Mammary epithelial cell (primary cell): ENCODE measurements at regions not wholly inside any gene's neighbourhood (a gene's known extent, or its start where the extent isn't known, plus 50 kb on each side); places are given as distances from the start of the nearest gene placed in this dataset.

Experiments
- CTCF ChIP-seq, 2 donors: IDR thresholded peaks in 1 of 2; conservative IDR thresholded peaks in 1 of 2; 2 replicates each; pipeline ENCODE4 v1.5.1; 2011 to 2012; ENCODE audit warnings: inconsistent platforms in 2 of 2, low read length in 2 of 2, mild to moderate bottlenecking in 2 of 2, control low read depth in 1 of 2, low read depth in 1 of 2; ENCODE audit not compliant: insufficient read depth in 1 of 2; ENCODE audit errors: extremely low read depth in 1 of 2
- EZH2 ChIP-seq: IDR thresholded peaks from 2 replicates; pipeline ENCODE4 v1.6.1; 2012; ENCODE audit warnings: low read length, inconsistent platforms, borderline replicate concordance

- TF ChIP-seq CTCF (conservative IDR thresholded peaks at IDR 0.05 in 1 of 2, IDR thresholded peaks at IDR 0.05 in 1 of 2; ENCODE audit: extremely low read depth in 1 of 2, insufficient read depth in 1 of 2, low read depth in 1 of 2, low read length in 2 of 2), result no peak
- no peak for TF ChIP-seq EZH2
Measured at GRCh38 chr12:91884230-91884629, 261.4 kb downstream of the BTG1 start.
